Activated effector memory CD4-positive, alpha-beta T cell treated with anti-CD3 and anti-CD28 coated beads, Interleukin-2, amount 50 U/mL, for 16 hours (primary cell): ENCODE measurements at regions not wholly inside any gene's neighbourhood (a gene's known extent, or its start where the extent isn't known, plus 50 kb on each side); places are given as distances from the start of the nearest gene placed in this dataset.

Experiments used
- DNase-seq: peaks from one replicate; pipeline ENCODE4 v3.0.0-alpha.2; 2020

DNA sequence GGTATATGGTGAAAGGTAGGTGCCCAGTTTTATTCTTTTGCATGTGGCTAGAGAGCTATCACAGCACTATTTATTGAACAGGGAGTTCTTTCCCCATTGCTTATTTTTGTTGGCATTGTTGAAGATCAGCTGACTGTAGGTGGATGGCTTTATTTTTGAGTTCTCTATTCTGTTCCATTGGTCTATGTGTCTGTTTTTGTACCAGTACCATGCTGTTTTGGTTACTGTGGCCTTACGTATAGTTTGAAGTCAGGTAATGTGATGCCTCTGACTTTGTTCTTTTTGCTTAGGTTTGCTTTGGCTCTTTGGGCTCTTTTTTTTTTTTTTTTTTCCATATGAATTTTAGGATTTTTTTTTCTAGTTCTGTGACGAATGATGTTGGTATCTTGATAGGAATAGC, 139.2 kb upstream of the CTNNB1 start:
- DNase-seq, result no peak

DNA sequence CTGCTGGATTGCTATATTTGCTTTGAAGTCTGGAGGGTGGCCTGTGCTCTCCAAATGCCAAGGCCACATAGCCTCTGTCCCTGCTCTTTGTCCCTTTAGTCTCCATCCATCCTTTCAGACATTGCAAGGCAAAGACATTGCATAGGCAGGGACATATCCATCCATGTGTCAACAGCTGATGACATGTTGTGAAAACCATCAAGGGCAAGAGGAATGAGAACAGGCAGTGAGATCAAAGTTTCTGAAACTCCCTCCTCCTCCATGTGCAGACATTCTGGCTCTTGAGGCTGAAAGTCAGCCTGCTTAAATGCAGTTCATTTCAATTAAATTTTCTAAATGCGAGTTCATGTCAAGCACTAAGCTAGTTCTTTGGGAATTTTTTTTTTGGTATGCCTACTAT, 135.2 kb upstream of the CTNNB1 start:
- no peak for DNase-seq

DNA sequence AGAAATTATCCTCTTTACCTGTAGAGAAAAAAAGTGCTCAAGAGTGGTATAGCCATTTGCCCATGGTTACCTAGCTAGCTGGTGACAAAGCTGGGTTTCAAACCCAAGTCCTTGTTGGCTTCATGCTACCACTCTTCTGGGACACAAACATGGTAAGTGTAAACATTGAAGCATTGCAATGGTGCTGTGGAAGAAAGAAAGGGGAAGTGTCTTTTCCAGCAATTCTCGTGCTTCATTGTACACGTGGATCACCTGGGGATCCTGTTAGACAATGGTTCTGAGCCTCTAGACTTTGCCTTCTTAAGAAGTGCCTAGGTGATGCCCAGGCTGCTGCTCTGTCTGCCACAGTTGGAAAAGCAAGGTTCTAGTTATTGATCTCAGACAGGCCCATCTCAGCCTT, 134.8 kb upstream of the CTNNB1 start:
- DNase-seq, result no peak

DNA sequence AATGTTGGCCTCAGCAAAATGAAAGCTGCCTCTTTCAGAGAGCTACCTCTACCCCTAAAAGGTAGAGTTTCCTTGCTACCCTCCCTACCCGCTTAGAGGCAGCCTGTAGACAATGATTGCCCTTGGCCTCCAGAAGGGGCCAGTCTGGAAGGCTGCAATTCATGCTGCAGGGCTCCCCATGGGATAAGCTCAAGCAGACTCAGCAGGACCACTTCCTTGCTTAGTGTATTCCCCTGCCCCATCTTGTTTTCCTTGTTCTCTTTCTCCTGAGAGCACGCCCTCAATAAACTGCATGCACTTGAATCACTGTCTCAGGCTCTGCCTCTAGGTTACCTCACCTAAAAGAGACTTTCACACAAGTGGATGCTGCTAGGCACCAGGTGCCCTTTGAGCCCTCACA, 134.0 kb upstream of the CTNNB1 start:
- DNase-seq, result no peak

DNA sequence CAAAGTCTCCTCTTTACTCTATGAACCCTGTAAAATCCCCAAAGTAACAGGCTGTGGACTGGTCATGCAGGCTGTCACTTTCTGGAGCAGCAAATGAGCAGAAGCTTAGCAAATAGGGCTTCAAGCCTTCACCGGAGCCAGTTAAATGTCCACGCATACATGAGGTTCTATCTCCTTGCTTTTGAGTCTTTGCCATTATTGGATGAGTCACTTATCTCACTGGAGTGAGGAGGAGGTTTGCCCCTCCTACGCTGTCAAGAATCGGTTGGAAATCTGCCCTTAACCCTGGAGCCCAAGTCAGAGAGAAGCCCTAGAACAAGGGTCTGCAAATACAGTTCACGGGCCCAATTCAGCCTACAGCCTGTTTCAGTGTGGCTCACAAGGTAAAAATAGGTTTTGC, 126.1 kb upstream of the CTNNB1 start:
- no peak for DNase-seq

DNA sequence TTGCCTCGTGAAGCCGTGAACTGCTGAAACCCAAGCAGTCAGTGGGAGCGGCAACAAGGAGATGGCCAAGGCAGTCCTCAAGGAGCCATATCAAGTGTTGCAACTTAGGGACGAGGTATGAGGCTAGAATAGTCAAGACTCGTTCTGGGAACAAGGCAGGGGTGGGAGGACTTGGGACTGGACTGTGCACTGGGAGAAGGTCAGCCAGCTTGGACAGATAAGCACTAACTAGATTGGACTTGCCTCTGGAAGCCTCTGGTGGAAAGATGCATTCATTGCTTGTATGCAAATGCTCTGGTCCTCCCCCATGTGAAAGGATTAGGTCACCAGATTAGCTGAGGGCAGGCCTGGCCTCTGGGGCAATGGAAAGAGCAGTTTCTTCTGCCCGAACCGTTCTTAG, 123.3 kb upstream of the CTNNB1 start:
- DNase-seq, result no peak

DNA sequence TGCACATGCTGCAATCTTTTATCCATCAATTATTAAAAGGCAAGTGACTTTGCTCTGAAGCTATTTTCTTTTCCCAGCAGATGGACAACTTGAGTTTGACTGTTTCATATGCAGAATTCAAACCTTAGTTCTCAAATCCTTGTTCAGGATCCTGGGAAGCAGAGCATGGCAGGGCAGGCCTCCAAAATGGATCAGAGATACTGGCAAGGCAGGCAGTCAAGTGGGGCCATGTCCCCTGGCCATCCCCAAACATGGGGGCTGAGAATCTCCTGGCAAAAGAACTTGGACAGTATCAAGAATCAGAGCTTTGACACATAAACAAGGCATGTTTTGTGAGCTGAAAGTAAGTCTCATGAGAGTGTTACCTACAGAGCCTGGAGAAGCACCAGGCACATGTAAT, 122.9 kb upstream of the CTNNB1 start:
- DNase-seq, result no peak

DNA sequence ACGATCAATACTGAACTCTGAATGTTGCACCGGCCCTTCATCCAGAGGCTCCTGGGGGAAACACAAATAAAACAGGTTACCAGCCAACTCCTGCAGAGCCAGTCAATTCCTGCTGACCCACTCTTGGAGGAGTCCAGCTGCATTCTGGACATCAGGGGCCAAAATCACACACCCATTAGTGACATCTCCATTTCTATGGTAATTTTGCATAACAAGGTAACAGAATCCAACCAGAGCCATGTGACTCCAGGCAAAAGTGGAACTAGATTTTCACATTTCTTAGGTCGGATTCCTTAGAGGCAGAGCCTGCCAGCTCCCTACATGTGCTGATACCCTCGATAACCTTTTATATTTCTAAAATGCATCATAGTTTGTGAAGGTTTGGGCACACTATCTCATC, 119.2 kb upstream of the CTNNB1 start:
- DNase-seq, result no peak

DNA sequence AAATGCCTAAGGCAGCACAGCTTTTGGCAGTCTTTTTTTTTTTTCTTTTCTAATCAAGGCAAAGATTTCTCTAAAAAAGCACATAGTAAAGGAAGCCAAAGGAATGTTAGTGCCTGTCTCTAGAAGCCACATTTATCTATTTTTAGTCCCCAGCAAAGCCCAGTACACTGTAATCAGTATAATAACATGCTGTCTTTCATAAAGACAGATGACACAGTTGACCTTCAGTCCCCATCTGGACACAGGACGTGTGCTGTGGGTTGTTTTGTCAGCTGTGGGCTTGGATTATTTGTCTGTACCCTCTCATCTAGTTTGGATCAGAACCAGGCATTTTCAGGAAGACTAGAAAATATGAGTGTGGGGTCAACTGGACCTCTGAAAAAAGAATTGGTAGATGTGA, 110.4 kb upstream of the CTNNB1 start:
- no peak for DNase-seq

DNA sequence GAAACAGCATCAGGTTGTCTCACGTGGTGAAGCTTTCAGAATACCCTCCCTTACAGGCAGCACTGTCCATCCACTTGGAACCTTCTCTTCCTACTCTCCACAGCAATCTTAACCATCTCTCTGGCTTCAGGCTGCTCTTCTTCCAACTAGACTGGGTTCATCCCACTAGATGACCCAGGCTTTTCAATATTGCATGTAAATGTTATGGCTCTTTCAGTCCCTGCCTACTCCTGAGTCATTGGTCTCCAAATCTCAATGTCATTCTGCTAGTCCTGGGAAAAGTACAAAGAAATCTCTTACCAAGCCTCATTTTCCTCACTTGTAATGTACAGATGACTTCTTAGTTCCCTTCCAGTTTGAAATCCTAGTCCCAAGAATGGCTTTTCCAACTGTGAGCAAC, 109.7 kb upstream of the CTNNB1 start:
- no peak for DNase-seq

DNA sequence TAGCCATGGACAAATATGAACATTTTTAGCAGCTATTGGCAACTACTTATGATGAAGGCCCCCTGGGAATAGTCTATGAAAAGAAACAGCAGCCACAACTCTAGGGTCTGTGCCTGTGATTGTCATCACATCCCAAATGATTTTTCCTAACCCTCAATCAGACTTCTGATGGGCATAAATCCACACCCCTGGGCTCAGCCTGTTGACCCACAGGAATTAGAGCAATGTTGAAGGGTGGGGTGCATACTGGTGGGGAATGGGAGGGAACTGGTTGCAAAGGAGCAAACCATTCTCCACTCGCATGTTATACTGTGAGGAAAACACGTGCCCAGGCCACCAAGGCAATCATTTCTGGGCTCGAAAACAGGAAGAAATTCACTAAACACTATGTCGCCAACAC, 106.5 kb upstream of the CTNNB1 start:
- DNase-seq, result no peak

DNA sequence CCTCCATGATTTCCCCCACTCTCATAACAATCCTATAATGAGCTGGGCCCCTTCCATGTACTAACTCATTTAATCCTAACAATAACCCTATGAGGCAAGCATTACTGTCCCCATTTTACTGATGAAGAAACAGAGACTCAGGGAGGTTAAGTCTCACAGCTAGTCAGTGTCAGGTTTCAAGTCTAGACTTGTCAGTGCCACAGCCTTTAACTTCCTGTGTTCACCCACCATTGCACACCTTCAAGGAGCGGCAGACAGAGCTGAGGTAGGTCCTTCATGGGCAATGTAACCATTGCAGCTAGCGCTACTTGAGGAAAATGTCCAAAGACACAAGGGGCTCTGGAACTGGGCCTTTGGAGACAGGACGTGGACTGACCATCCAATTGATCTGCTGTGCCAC, 105.8 kb upstream of the CTNNB1 start:
- DNase-seq, result no peak

DNA sequence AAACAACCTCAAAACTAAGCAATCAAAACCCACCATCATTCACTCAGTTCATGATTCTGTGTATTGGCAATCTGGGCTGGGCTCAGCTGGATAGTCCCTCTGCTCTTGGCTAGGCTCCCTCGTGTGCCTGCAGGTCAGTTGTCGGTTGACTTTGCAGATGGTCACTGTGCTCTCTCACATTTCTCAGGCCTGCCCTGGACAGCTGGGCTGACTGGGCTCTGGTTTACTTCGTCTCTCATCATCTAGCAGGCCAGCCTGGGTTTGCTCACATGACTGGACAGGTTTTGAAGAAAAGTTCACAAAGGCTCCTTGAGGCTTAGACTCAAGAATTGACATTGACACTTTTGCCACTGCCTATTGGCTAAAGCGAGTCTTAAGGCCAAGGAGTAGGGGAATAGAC, 105.0 kb upstream of the CTNNB1 start:
- DNase-seq, result no peak

DNA sequence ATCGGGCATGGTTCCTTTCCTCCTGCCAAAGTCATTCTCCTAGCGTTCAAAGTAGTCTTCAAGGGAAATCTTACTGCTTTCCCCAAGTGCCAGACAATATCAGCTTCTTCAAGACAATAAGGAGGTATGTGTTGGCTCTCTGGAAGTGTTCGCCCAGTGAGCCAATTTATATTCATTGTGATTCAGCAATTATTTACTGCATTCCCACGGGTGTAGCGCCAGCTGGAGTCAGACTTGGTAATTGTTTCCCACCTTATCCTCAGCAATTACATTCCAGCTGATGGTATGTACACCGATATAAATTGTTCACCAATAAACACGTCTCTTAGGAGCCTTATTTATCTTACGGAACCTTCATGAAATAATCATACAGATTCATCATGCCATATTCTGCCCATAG, 103.6 kb upstream of the CTNNB1 start:
- DNase-seq, result no peak

DNA sequence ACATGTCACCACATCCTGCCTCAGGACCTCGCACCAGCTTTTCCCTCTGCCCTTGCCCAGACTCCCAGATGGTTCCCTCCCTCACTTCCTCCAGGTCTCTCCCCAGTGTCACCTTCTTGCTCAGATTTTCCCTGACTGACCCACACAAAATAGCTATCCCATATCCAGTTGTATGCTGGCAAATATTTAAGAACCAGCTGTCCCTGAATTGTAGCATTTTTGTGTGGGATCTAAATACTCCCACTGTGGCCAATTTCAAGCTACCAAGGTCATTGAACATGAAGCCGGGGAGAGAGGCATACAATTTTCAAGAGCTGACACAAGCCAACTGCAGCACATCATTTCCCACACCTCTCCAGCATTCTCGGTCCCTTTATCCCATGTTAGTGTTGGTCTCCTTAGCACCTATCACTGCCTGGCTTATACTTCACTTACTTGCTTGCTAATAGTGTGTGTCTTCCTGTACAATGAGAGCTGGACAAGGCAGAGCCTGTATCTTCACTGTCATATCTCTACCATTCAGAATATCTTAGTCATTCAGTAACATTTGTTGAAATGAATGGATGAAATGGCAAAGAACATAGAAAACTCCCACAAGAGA, 101.3 kb upstream of the CTNNB1 start:
- no peak for DNase-seq

DNA sequence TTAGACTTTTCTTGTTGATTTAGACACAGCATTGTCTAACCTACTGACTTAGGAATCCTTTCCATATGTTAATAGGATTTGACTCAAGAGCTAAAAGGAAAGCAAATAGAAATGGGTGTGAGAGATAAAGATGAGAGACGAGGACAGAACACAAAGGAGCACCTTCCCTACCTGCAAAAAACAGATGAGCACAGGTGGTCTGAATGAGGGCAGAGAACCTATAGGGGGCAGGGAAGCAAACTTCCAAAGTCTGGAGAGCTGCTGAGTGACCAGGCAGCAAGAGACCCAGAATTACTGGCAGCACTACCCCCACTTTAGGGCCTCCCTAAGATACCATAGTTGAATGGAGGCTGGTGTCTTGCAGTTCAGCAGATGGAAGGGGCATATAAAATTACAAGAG, 98.1 kb upstream of the CTNNB1 start:
- no peak for DNase-seq

DNA sequence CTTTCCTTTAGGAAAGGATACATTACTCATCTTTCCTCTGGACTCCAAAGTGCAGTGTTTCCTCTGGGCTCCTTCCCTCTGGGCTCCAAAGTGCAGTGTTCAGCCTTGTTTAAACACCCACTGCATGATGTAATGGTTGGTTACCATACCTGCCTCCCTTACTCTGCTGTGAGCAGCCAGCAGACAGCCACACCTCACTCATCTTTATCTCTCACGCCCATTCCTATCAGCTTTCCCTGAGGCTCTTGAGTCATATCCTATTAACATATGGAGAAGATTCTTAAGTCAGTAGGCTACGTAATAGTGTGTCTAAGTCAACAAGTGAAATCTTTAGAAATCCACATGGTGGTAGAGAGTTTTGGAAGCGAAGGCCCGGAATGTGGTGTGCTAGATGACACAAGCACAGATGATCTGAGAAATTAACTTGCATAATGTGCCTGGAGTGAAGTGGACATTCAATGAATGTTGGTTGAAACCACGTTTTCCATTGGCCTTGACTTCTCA, 97.2 kb upstream of the CTNNB1 start:
- DNase-seq, result no peak

DNA sequence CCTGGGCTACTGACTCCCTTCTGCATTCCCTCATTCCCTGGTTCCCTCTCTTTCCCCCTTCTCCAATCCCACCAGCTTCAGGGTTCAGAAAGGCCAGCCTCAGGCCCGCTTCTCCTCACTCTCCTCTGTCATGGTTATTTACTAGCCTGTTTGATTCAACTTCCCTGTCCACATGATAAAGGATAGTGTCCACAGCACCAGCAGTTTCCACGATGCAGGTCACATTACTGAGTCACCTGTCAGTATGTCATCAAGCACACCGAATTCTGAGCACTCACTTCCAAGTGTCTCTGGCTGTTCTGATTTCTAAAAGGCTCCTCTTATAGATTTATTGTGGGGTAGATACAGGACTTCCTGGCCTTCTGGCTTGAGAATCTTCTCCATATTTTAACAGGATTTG, 96.6 kb upstream of the CTNNB1 start:
- no peak for DNase-seq

DNA sequence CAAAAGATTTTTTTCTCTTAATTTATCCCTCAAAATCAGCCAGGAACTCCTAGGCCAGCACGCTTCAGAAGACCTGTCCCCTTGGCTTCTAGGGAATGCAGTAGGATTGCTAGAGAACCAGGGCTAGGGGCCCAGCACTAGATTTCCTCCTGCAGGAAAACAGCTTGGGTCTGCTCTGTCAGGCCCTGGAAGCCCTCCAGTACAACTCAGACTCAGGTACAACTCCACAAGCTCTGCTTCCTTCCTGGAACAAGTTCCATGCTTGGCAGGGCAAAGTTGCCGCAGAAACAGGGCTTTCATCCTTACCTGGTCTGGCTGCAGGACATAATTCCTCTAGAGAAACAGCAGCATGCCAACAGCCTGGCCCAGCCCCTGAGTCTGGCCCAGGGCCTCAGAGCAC, 96.1 kb upstream of the CTNNB1 start:
- no peak for DNase-seq

DNA sequence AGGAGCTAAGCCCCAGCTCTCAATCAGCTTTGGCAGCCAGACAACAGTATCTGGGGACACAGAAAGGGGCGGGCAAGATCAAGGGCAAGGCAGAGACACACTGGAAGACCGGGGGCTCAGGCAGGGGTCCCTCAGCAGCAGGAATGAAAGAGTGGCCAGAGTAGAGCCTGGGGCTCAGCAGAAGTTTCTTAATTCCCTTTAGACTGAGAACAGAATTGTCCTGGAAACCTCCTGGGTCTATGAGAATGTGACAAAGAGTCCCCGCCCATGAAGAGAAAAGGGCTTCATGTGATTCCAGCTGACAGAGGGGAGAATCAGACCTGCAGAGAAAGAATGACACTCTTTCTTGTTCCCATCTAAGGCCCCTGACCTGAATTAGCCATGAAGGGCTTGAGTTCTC, 95.2 kb upstream of the CTNNB1 start:
- no peak for DNase-seq

DNA sequence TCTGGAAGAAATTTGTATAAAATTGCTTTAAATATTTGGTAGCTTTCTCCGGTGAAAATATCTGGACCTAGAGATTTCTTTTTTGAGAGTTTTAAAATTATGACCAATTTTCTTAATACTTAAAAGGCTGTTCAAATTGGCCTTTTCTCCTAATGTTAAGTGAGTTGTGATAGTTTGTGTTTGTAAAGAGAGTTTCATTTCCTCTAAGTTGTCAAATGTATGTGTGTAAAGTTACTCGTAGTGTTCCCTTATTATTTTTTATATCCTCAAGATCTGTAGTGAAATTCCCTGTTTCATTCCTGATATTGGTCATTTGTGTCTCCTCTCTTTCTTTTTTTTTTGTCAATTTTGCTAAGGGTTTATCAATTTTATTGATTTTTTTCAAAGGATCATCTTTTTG, 92.6 kb upstream of the CTNNB1 start:
- DNase-seq, result no peak

DNA sequence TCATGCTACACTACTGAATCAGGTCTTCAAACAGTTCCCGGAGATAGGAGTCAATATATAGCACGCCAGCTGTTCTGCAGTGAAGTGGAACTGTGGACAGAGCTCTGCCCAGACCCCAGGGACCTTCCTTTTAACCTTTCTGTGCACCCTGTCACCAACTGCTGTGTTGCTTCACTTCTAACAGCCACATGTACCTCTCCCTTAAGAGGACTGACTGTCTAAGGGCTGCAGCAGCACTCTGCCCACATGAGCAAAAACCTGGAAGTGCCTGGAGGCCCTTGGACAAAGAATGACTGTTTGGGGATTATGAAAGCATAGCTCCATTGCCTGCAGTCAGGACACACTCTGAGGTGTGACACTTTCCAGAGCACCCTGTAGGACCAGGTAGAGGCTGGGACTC, 88.3 kb upstream of the CTNNB1 start:
- DNase-seq, result no peak

DNA sequence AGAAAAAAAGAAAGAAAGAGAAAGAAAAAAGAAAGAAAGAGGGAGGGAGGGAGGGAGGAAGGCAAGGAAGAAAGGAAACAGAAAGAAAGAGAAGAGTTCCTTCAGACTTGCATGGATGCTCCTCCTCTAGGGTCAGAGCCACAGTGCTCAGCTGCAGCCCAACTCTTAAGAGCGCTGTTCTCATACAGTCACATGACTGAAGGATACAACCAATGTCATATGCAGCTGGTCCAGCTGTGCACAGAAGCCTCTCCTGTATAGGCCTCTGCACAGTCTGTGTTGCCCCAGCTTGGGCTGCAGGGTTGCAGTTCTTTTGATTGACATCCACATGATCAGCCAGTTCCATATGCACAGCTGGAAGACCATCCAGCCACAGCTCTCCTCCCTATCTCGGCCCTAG, 86.8 kb upstream of the CTNNB1 start:
- DNase-seq, result no peak

DNA sequence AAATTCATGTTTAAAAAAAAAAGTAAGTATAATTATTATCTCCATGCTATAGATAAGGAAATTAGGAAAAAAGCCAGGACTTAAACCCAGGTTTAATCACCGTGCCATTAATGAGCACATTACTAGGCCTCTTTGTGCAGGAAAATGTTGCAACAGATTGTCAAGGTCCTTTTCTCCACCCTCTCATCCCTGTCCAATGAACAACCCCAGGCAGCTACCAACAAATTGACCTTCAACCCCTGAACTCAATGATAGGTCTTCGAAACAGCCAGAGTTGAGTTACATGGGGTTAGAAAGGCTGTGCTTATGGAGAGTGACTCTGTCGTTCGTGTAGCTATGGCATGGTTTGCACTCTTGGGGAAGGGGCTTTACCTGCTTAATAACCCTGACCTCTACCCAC, 84.2 kb upstream of the CTNNB1 start:
- no peak for DNase-seq

DNA sequence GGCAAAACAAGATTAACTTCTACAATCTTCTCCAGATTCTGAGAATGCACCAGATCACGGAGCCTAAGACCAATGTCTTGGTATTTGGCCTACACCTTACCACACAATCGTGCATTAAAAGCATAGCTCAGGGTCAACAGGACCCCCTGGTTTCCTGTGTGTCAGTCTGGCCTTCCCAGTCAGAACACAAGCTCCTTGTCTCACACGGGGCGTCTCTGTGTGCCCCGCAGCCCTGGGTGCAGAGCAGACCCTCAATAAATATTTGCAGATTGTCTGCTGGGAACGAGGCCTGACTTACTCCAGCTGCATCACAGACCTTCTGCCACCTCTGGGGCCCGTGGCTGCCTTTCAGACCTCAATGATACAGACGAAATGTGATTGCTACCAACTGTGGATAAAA, 82.5 kb upstream of the CTNNB1 start:
- DNase-seq, result no peak

DNA sequence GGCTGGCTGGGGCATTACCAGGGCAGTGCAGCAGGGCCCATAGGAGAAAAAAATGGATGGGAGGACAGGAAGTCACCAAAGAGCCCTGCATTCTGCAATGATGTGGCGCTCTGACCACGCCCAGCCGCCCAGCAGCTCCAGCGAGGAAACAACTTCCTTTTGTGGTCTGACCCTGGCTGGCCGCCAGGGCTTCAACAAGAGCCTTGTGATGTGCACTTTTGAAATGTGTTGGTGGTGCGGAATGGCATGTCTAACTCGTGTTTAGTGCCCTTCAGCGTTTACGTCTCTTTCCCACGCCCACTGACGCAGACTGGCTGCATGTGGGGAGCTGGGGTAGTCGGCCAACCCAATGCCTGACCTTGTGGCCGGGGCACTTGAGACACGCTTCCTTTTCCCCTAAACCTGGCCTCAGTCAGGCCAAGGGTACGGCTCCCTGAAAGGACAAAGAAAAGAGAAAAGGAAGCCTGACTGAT, 81.9 kb upstream of the CTNNB1 start:
- peak; percentile 91 for DNase-seq
